22Rv1 (cell line): ENCODE measurements at regions not wholly inside any gene's neighbourhood (a gene's known extent, or its start where the extent isn't known, plus 50 kb on each side); places are given as distances from the start of the nearest gene placed in this dataset.
"Not testable (repeated sequence)": the region's sequence is repeated elsewhere in the genome, so short reads cannot be mapped to it uniquely, and the experiment has no call there.

Experiments used
- H3K27ac ChIP-seq: fragments of 450-650 bp; 2 replicates; pipeline ENCODE4 v1.5.1; 2017
- CTCF ChIP-seq: fragments of 450-650 bp; IDR thresholded peaks from 2 replicates; pipeline ENCODE4 v1.5.1; 2017; ENCODE audit warnings: mild to moderate bottlenecking
- ZFX ChIP-seq: fragments of 450-650 bp; IDR thresholded peaks from 2 replicates; pipeline ENCODE4 v1.6.1; 2017; ENCODE audit warnings: antibody characterized with exemption, borderline replicate concordance

- TF ChIP-seq CTCF (no peak), ZFX (no peak)
- peak overlapping the region; percentile 7; the same call in 1 of the 2 replicates for H3K27ac ChIP-seq
Measured at GRCh38 chr12:88717188-88717587, 136.9 kb upstream of the KITLG start.

GRCh38 chr12:88716240-88716639 is 136.0 kb upstream of the KITLG start:
- peak overlapping the region; percentile 7 for H3K27ac ChIP-seq

GRCh38 chr12:88715673-88716072 is 135.4 kb upstream of the KITLG start:
- H3K27ac ChIP-seq, result no peak overlapping the region
- TF ChIP-seq CTCF, result no peak
- TF ChIP-seq ZFX, result no peak

More at GRCh38 chr12:88716240-88716639, 136.0 kb upstream of the KITLG start:
- TF ChIP-seq ZFX (no peak), CTCF (no peak)

GRCh38 chr12:88714263-88714882 is 134.1 kb upstream of the KITLG start:
- H3K27ac ChIP-seq, result not testable (repeated sequence)

GRCh38 chr12:88707800-88708199 is 127.5 kb upstream of the KITLG start:
- no peak overlapping the region for H3K27ac ChIP-seq
- TF ChIP-seq CTCF, result no peak
- TF ChIP-seq ZFX, result no peak

GRCh38 chr12:88706286-88706685 is 126.0 kb upstream of the KITLG start:
- H3K27ac ChIP-seq, result no peak overlapping the region
- no peak for TF ChIP-seq ZFX
- TF ChIP-seq CTCF, result no peak

- TF ChIP-seq CTCF (no peak), ZFX (no peak)
- H3K27ac ChIP-seq, result no peak overlapping the region
Measured at GRCh38 chr12:88703790-88704189, 123.5 kb upstream of the KITLG start.

- no peak overlapping the region for H3K27ac ChIP-seq
- TF ChIP-seq ZFX (no peak), CTCF (no peak)
Measured at GRCh38 chr12:88698471-88698870, 118.2 kb upstream of the KITLG start.
